Colon (tissue), 2 donors: ENCODE measurements at regions not wholly inside any gene's neighbourhood (a gene's known extent, or its start where the extent isn't known, plus 50 kb on each side); places are given as distances from the start of the nearest gene placed in this dataset.
"Not testable (repeated sequence)": the region's sequence is repeated elsewhere in the genome, so short reads cannot be mapped to it uniquely, and the experiment has no call there.

ENCODE experiments used
- FAIRE-seq: peaks from 2 replicates; lab custom pipeline; 2012; peaks lifted over from hg19 to GRCh38; lab: Jason Lieb, UNC
- donor health status: control.
- donor health status: control.

GRCh38 chr5:92777421-92777820, 803.6 kb downstream of the NR2F1-AS1 start:
- no peak for FAIRE-seq

GRCh38 chr5:92775711-92776615, 805.1 kb downstream of the NR2F1-AS1 start:
- FAIRE-seq = no peak

DNA sequence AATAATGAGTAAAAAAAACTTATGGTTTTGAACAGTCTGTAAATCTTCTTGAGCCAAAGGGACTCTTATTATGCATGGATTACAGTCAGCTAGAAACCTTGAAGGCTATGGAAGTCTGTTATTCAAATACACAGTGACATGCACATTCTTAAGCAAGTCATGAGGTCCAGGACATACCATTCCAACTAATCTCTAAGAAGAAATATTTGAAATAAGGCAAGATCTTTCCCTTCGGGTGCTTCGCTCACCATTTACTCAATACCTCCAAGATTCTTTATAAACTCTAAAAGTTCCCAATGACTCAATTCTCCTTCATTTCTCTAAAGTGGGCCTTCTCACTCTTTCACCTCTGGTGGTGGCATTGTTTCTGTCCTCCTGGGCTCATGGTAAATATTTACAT, 811.0 kb downstream of the NR2F1-AS1 start:
- FAIRE-seq = no peak

DNA sequence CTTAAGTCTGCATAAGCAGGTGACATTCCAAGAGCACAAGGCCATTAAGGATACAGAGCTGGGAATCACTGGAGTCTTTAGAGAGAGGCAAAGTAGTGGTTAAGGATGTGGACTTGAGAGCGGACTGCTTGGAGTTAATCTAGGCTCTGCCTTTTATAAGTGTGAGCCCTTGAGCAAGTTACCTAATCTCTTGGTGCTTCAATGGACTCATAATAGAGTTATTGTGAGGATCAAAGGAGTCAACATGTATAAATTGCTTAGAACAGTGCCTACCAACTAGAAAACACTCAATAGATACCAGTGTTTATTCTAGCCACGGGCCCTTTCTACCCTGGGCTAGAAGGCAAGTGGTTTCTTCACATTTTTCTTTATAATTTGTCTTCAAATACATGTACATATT, 819.4 kb downstream of the NR2F1-AS1 start:
- FAIRE-seq = no peak

GRCh38 chr5:92760550-92760949, 820.5 kb downstream of the NR2F1-AS1 start:
- no peak for FAIRE-seq

GRCh38 chr5:92758552-92758951, 822.5 kb downstream of the NR2F1-AS1 start:
- no peak for FAIRE-seq

- no peak for FAIRE-seq
Measured at GRCh38 chr5:92749943-92750342, 831.1 kb downstream of the NR2F1-AS1 start.

DNA sequence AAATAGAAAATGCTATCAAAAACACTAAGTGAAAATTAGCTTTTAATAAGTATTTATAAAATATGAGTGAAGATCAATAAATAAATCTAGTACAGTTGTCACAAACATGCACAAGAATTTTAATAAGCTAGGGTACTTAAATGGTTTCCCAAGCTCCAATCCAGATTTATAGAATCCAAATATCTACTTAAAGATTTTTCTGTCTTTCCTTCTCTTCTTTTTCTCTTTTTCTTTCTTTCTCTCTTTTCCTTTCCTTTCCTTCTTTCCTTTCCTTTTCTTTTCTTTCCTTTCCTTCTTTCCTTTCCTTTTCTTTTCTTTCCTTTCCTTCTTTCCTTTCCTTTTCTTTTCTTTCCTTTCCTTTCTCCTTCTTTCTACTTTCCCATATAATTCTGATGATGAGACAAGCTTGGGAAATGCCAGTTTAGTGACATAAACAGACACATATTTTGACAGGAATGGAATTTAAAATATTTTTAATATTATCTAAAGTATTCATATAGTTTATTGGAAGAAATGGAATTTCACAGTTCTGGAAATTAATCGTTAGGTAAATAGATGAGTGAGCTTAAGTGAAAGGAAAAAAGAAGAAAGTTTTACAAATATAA, 832.8 kb downstream of the NR2F1-AS1 start:
- FAIRE-seq = no peak

DNA sequence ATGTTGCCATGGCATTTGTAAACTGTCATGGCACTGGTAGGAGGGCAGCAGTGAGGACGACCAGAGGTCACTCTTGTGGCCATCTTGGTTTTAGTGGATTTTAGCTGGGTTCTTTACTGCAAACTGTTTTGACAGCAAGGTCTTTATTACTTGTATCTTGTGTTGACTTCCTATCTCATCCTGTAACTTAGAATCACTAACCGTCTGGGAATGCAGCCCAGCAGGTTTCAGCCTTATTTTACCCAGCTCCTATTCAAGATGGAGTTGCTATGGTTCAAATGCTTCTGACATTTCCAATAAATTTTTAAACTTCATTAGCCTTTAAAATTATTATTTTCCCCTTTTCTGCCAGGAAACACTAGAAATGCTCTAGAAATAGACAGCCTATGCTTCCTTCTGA, 839.1 kb downstream of the NR2F1-AS1 start:
- no peak for FAIRE-seq

DNA sequence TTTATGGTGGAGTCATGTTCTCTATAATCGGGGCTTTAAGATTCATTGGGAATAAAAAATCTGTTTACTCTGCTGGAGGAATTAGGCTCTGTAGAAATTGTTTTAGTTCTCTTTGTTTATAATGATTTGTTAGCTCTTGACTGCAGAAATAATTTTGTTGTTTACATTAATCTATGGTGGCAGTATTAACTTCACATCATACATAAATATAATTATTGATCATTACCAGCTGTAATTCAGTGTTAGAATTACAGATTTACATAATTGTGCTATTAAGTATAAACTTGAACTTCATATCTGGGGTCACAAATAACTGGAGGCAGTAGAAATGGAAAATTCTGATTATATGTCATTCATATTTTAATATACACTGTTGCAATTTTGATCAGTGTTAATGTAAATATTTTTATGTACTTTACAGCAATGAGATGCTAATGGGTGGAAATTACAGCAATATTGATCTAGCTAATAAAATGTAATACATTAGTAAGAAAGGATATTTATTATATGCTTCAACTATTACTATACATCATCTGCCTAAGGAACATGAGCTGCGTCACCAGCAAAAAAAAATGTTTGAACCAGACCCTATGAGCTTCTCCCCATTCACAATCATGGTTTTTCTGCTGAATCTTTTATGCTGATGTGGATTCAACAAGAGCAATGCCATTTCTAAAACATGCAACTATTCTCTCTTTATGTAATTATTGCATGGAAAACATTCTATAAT, 846.6 kb downstream of the NR2F1-AS1 start:
- no peak for FAIRE-seq

DNA sequence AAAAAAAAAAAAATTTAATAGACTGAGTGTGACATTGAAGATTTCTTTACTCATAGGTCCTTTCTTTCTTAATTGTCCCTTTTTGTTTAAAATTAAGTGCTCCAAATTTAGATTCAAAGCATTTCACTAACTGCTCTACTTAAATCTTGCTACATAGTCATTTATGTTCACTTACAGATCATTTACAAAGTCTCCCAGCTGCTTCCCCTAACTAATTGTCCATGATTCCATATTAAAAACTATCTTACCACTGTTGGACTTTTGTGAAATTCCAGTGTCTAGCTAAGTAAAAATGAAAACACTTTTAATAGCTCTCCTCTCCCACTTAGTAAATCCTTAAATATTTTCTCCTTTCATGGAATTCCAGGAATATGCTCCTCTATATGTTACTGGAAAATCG, 850.5 kb downstream of the NR2F1-AS1 start:
- no peak for FAIRE-seq

DNA sequence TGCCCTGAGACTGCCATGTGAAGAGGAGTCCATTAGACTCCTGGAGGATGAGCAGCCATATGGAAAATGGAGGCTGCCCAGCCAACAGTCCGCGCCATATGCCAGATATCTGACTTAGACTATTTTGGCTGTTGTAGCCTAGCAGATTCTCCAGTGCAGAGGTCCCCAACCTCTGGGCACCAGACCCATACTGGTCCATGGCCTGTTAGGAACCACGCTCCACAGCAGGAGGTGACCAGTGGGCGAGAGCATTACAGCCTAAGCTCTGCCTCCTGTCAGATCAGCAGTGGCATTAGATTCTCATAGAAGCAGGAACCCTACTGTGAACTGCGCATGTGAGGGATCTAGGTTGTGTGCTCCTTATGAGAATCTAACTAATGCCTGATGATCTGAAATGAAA, 851.9 kb downstream of the NR2F1-AS1 start:
- no peak for FAIRE-seq

DNA sequence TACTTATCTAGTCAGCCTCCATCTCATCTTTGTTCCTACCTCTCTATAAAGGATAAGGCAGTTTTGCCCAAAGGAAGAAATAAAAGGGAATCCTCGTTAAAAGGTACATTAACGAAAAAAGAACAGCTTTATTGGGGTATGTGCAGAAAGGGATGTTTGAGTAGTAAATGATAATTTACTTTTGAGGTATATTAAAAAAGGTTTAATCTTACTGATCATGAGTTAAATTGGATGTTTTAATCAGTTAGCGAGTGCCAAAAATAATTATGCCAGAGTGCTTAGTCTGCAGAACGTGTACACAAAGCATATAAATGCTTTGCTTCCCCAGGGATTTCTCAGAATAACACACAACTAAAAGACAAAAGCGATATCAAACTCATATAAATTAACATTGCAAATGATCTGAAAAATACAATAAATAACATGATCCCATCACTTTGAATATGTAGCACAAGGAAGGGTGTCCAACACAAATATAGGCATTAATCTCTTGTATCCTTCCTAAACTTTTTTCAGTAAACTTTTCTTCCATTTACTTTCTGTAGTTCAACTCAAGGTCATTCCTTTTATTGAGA, 865.0 kb downstream of the NR2F1-AS1 start:
- no peak for FAIRE-seq

DNA sequence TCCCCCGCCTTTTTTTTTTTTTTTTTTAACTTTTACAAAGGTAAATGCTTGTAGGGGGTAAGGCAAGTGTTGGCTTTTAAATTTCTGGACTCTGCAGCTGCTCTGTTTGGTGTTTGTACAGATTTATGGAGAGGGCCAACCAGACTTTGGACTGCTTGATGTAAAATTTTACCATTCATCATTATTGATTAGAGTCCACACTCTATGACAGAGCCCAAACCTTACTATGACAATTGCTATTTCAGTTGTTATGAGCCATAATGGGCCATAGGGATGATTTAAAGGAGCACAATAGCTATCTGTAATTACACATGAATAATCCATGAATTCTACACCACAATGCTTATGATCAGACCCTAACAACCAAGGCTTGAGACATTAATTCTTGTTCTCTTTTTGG, 867.2 kb downstream of the NR2F1-AS1 start:
- no peak for FAIRE-seq

GRCh38 chr5:92713335-92713743, 867.7 kb downstream of the NR2F1-AS1 start:
- FAIRE-seq = no peak

GRCh38 chr5:92711956-92712355, 869.1 kb downstream of the NR2F1-AS1 start:
- no peak for FAIRE-seq

DNA sequence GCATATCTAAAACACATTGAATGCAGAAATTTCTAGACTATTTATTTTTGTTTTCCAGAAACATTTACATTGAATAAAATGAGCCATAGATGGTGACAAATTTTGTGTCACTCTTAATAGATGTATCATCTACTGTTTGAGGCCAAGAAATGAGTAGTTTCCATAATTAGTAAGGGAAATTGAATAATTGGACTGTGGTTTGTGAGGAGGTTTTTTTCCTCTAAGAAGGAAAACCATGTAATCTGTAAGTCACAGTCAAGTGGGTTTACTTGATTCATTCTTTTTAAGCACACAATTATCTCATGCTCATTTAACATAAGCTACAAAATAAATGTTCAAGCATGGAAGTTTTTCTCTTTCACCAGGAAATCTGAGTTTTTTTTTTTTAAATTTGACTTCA, 876.4 kb downstream of the NR2F1-AS1 start:
- no peak for FAIRE-seq

DNA sequence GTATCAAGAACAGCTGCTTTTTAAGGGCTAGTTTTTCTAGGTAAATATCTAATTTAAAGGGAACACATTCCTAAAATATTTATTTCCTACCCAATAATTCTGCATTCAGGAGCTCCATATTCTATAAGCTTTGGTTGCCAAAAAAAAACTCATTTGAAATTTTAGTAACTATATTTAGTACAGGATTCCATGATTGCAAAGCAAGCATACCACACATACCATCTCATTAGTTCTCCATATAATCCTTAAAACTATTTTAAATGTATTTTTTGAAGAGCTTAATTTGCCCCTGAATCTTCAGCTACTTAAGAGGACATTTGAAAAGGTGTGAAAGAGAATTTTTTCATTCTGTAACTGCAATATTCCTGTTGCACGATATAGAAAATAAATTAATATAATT, 877.0 kb downstream of the NR2F1-AS1 start:
- FAIRE-seq = no peak

DNA sequence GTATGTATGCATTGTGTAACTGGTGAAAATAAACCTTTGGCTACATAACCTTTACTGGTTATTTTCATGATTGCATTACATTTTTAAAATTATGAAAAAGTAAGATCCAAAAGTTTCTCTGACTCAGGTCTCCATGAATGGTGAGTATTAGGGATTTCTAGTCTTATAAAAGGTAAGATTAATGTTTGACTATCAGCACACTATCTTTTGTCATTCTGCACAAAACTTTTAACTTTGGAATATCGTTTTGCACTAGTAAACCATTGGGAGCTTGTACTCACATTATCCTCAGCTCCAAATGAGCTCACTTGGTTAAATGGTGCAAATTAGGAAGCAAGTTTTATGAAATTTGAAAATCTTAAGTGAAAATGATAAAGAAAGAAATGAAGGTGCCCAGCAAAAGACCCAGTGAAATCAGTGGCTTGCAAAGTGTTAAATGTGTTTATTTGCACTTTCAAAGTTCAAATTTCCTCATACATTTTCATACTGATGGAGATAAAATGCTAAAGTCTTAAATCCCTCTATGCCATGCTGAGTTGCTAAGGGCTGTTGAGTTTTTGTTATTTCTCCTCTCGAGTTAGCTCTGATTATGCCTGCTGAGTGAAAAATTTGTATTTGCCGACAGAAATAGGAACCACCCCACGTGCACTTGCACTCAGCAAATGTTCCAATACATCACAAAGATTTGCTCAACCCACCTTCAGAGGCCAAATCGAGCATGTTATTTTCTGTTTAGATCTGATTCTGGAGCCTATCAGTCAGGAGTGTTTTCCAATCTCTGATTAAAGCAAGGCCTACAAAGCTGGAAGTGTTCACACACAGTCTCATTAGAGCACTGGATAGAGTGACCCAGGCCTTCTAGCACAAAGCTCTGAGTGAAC, 885.7 kb downstream of the NR2F1-AS1 start:
- no peak for FAIRE-seq

- FAIRE-seq = no peak
Measured at GRCh38 chr5:92694067-92694466, 887.0 kb downstream of the NR2F1-AS1 start.

DNA sequence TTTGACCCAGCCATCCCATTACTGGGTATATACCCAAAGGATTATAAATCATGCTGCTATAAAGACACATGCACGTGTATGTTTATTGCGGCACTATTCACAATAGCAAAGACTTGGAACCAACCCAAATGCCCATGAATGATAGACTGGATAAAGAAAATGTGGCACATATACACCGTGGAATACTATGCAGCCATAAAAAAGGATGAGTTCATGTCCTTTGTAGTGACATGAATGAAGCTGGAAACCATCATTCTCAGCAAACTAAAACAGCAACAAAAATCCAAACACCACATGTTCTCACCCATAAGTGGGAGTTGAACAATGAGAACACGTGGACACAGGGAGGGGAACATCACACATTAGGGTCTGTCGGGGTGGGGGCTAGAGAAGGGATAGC, 889.1 kb downstream of the NR2F1-AS1 start:
- not testable (repeated sequence) for FAIRE-seq
